GM06990 (cell line): ENCODE measurements at regions not wholly inside any gene's neighbourhood (a gene's known extent, or its start where the extent isn't known, plus 50 kb on each side); places are given as distances from the start of the nearest gene placed in this dataset.

Experiments
- DNase-seq: peaks from one replicate; pipeline ENCODE4 v3.0.0-alpha.2; 2011; ENCODE audit not compliant: insufficient read length; ENCODE audit errors: extremely low read depth
- H3K27me3 ChIP-seq: replicated peaks from 2 replicates; pipeline ENCODE4 v1.6.0; 2011; ENCODE audit warnings: low read length; ENCODE audit not compliant: control insufficient read depth, insufficient read depth
- H3K36me3 ChIP-seq: 2 replicates; pipeline ENCODE4 v1.5.1; 2011; ENCODE audit warnings: low read length; ENCODE audit not compliant: control insufficient read depth, insufficient read depth
- H3K4me3 ChIP-seq: replicated peaks from 2 replicates; pipeline ENCODE4 v1.5.1; 2011; ENCODE audit warnings: low read depth, mild to moderate bottlenecking, control low read depth, low read length
- TF ChIP-seq, protein P1 (sequence below): IDR thresholded peaks from 2 replicates; pipeline ENCODE4 v1.5.1; 2011; ENCODE audit warnings: low read length, control low read depth, mild to moderate bottlenecking, inconsistent platforms; ENCODE audit not compliant: insufficient read depth, poor library complexity, severe bottlenecking

DNA sequence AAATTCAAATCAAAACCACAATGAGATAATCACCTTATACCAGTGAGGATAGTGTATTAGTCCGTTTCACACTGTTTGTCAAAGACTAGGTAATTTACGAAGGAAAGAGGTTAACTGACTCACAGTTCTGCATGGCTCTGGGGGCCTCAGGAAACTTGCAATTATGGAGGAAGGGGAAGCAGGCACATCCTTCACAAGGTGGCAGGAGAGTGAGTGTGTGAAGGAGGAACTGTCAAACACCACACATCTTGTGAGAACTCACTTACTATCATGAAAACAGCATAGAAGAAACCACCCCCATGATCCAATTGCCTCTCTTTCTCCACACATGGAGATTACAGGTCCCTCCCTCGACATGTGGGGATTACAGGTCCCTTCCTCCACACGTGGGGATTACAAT is 54.7 kb upstream of the TRPC5 start:
- Histone ChIP-seq H3K36me3 (no peaks in the 10 kb centered on the region), H3K27me3 (no peaks in the 10 kb centered on the region), H3K4me3 (no peak overlapping the region)
- TF ChIP-seq, protein P1, sequence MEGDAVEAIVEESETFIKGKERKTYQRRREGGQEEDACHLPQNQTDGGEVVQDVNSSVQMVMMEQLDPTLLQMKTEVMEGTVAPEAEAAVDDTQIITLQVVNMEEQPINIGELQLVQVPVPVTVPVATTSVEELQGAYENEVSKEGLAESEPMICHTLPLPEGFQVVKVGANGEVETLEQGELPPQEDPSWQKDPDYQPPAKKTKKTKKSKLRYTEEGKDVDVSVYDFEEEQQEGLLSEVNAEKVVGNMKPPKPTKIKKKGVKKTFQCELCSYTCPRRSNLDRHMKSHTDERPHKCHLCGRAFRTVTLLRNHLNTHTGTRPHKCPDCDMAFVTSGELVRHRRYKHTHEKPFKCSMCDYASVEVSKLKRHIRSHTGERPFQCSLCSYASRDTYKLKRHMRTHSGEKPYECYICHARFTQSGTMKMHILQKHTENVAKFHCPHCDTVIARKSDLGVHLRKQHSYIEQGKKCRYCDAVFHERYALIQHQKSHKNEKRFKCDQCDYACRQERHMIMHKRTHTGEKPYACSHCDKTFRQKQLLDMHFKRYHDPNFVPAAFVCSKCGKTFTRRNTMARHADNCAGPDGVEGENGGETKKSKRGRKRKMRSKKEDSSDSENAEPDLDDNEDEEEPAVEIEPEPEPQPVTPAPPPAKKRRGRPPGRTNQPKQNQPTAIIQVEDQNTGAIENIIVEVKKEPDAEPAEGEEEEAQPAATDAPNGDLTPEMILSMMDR, result no peak
- no peak for DNase-seq
